ENCODE measurements at regions not wholly inside any gene's neighbourhood (a gene's known extent, or its start where the extent isn't known, plus 50 kb on each side); places are given as distances from the start of the nearest gene placed in this dataset.
"Not testable (repeated sequence)": the region's sequence is repeated elsewhere in the genome, so short reads cannot be mapped to it uniquely, and the experiment has no call there.

DNA sequence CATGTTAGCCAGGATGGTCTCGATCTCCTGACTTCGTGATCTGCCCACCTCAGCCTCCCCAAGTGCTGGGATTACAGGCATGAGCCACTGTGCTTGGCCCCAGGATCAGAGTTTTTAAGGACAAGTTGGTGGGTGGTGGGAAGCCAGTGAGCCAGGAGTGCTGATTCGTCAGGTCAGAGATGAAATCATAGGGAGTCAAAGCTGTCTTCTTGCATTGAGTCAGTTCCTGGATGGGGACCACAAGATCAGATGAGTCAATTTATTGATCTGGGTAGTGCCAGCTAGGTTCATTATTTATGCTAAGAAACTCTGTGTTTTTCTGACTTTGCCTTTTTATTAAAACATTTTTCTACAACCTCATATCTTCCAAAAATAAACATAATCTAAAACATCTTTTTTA lies 423.8 kb downstream of the ARL4A start:
- DNase-seq (ENCODE audit: insufficient read length, low spot score), result no peak

DNA sequence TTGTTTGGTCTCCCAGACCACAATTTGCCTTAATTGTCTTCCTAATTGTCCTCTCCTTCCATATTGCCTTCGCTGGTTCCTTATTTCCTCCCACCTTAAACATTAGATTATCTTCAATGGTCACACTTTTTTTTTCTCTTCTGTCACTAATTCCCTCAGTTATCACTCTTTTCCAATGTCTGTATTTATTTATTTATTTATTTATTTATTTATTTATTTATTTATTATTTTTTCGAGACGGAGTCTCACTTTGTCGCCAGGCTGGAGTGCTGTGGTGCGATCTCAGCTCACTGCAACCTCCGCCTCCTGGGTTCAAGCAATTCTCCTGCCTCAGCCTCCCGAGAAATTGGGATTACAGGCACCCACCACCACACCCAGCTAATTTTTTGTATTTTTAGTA lies 426.8 kb downstream of the ARL4A start:
- DNase-seq (ENCODE audit: insufficient read length, low spot score); FAIRE-seq: not testable (repeated sequence)

More for the DNA sequence above, 423.8 kb downstream of the ARL4A start:
- FAIRE-seq, result no peak

DNA sequence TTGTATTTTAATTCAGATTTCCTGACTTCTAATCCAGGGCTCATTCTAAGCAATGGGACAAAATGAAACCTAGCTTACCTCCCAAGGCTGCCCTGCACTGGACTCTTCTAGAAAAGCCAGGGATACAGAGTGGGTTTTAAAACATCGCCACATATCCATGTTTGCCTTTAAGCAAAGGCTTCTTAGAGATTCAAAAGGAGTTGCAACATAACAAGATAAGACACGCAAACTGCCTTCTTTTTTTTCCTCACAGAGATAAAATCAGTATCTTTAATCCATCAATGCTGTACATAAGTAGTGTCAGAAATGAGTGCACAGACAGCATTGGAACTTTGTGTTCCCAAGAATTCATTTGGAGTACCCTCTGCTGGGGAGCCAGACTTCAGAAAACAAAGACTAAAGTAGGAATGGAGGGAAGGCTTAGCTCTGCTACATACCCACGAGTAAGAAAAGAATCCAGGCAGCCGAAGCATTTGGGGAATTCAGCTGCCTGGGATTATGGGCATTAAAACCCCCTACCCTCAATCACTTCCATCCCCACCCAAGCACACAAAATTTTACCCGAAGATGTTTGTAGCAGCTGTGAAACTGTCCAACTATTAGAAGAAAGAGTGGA lies 427.8 kb downstream of the ARL4A start:
- FAIRE-seq (no peak), DNase-seq (ENCODE audit: insufficient read length, low spot score) (peak; percentile 23)

DNA sequence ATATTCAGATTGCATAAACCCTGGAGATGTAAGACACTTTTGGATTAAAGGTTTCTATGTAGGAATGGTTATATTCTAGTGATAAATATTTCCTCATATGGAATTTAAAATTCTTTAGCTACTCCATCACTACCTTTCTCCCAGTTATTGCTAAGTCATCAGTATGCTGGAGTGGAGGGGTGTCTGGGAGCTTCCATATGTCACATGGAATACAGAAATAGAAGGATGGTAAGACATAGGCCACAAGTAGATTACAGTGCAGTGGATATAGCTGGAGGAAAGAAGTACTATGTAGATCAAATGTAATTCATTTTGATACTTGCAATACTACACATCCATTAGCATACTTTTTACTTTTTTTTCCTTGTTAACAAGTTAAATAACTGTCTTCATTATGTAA lies 428.4 kb downstream of the ARL4A start:
- no peak for DNase-seq (ENCODE audit: insufficient read length, low spot score)
- FAIRE-seq, result no peak

DNA sequence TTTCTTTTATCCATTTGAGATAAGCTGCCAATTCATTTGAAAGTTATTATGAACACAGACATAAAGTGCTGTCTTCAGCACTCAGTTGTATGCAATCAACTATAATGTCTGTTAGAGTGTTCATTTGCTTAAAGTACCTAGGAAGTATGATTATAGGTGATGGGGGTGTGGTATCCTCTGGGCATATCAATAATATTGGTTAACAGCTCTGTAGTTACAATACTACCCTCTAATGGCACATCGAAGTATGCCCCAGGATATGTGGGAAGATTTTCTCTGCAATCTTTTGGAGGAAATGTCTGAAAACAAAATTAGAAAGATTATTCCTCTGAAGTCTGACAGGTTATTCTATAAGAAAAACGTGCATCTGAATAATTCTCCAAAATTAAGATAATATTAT lies 429.7 kb downstream of the ARL4A start:
- FAIRE-seq, result no peak
- peak; percentile 6 for DNase-seq (ENCODE audit: insufficient read length, low spot score)

DNA sequence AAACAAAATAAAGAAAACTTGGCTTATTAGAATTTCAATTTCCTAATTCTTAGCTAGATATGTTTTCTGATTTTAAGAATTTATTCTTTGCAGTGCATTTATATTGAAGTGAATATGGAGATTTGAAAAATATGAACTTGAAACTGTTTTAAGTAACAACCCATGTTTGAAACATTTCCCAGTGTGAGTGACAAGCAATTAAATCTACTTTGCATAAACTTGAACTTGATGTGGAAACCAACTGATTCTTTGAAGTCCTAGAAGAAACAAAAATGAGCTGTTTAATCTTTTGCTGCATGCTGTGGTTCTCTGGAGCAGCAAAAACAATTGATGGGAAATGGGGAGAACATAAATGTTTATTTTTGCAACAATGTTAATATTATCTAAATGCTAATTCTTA lies 430.2 kb downstream of the ARL4A start:
- DNase-seq (ENCODE audit: insufficient read length, low spot score) (no peak), FAIRE-seq (no peak)

DNA sequence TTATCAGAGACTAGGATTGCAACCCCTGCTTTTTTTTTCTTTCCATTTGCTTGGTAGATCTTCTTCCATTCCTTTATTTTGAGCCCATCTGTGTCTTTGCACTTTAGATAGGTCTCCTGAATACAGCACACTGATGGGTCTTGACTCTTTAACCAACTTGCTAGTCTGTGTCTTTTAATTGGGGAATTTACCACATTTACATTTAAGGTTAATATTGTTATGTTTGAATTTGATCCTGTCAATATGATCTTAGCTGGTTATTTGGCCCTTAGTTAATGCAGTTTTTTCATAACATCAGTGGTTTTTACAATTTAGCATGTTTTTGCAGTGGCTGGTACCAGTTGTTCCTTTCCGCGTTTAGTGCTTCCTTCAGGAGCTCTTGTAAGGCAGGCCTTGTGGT lies 437.2 kb downstream of the ARL4A start:
- DNase-seq (ENCODE audit: insufficient read length, low spot score); FAIRE-seq: not testable (repeated sequence)

DNA sequence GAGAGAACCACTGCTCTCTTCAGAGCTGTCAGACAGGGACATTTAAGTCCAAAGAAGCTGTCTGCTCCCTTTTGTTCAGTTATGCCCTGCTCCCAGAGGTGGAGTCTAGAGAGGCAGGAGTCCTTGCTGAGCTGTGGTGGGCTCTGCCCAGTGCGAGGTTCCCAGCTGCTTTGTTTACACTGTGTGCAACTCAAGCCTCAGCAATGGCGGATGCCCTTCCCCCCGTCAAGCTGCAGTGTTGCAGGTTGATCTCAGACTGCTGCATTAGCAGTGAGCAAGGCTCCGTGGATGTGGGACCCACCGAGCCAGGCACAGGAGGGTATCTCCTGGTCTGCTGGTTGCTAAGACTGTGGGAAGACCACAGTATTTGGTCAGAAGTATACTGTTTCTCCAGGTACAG lies 438.9 kb downstream of the ARL4A start:
- FAIRE-seq, result no peak

DNA sequence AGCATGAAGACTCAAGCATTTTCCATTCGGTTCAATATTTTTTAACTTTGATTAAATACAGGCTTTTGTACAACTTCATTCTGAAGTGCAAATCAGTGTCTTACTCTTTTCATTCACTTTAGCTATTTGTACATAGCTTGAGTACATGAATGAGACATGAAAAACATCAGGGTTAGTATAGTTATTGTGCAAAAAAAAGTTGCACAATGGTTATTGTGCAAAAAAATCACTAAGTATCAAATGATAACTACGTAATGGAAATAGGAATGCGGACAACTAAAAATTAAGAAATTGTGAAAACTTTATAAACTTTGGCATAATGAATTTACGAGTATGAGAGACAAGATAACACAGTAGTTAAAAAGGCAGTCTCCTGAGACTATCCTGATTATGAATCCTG lies 442.9 kb downstream of the ARL4A start:
- no peak for FAIRE-seq

More for the DNA sequence above, 438.9 kb downstream of the ARL4A start:
- no peak for DNase-seq (ENCODE audit: insufficient read length, low spot score)

DNA sequence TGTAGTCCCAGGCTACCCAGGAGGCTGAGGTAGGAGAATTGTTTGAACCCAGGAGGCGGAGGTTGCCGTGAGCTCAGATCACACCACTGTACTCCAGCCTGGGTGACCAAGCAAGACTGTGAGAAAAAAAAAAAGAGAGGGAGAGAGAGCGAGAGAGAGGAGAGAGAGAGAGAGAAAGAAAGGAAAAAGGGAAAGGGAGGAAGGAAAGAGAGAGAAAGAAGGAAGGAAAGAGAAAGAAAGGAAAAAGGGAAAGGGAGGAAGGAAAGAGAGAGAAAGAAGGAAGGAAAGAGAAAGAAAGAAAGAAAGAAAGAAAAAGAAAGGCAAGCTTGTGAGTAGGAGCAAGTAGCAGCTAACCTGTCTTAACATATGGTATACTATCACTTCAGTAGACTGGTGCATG lies 443.5 kb downstream of the ARL4A start:
- not testable (repeated sequence) for FAIRE-seq; DNase-seq (ENCODE audit: insufficient read length, low spot score)

More for the DNA sequence above, 442.9 kb downstream of the ARL4A start:
- DNase-seq (ENCODE audit: insufficient read length, low spot score), result no peak

DNA sequence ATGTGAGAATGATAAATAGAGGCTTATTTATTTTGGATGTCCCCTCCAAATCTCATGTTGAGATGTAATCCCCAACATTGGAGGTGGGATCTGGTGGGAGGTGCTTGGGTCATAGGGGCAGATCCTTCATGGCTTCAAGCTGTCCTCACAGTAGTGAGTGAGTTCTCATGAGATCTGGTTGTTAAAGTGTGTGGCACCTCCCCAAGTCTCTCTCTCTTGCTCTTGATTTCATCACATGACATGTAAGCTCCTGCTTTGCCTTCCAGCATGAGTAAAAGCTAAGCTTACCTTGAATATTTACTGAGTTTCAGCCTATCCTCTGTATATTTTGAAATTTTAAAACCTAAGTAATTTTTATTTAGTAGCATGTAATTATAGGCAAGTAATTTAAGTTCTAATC lies 444.9 kb downstream of the ARL4A start:
- no peak for FAIRE-seq
- no peak for DNase-seq (ENCODE audit: insufficient read length, low spot score)

DNA sequence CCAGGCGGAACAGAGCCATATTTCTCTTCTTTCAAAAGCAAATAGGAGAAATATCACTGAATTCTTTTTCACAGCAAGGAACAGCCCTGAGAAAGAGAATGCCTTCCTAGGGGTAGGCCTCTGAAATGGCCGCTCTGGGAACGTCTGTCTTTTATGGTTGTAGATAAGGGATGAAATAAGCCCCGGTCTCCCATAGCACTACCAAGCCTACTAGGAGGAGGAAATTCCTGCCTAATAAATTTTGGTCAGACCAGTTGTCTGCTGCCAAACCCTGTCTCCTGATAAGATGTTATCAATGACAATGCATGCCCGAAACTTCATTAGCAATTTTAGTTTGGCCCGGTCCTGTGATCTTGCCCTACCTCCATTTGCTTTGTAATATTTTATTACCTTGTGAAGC lies 448.9 kb downstream of the ARL4A start:
- FAIRE-seq; DNase-seq (ENCODE audit: insufficient read length, low spot score): not testable (repeated sequence)

DNA sequence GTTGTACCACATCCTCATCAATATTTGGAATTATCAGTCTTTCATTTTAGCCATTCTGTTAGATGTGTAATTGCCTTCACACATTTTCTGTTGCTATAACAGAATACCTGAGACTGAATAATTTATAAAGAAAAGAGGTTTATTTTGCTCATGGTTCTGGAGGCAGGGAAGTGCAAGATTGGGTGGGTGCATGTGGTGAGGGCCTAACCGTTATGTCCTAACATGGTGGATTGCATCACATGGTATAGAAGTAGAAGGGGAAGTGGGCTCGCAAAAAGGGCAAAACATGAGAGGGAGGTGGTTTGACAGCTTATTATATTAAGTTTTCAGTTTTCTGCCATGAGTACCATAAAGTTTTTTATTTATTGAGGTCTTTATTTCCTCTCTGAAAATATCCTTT lies 452.0 kb downstream of the ARL4A start:
- no peak for FAIRE-seq

DNA sequence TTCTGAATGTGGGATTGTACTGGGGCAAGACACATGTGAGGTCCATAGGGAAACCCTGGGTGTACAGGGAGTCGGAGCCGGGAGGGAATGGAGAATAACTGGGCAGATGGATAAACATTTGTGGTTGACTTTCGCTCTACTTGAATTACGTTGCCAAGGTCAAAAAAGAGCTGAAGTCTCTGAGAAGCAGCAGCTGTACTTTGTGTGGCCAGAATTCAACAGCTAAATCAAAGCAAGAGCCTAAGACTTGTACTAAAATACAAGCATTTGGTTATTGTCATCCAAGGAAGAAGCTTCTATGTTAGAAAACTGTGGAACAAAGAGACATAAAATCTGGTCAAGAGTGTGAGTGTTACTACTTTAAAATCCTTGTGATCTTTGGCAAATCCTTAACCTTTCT lies 457.2 kb downstream of the ARL4A start:
- FAIRE-seq (no peak), DNase-seq (ENCODE audit: insufficient read length, low spot score) (no peak)

More for the DNA sequence above, 452.0 kb downstream of the ARL4A start:
- no peak for DNase-seq (ENCODE audit: insufficient read length, low spot score)

DNA sequence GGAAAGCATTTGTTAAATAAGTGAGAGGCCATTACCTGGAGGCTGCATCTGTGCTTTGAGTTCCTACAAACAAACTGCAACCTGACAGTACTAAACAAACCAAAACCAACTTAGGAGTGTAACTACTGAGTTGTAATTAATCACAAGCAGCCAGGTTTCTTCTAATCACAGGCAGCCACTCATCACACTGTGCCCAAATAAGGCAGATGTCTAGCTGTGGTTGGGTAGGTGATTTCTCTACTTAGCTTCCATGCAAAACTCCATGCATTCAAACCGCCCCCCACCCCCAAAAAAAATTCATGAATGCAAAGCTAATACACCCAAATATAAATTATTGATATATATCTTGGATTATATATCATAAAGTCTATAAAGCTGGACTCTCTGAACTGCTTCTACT lies 461.1 kb downstream of the ARL4A start:
- no peak for DNase-seq (ENCODE audit: insufficient read length, low spot score)
- FAIRE-seq, result no peak

DNA sequence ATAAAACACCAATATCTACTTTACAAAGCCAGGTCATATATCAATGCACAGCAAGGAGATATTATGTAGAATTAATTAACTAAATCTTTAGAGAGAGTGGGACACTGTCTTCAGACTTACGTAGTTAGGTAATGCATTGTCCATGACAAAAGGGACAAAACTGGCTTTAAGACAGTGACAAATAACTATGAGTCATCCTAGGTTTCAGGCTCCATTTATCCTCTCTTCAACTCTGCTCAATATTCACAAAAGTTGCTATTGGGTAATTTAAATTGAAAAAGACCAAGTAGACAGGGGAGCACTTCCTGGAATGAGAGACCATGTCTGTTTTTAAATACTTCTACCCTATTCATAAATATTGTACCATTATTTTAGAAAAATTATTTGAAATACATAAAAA lies 464.5 kb downstream of the ARL4A start:
- no peak for DNase-seq (ENCODE audit: insufficient read length, low spot score)

DNA sequence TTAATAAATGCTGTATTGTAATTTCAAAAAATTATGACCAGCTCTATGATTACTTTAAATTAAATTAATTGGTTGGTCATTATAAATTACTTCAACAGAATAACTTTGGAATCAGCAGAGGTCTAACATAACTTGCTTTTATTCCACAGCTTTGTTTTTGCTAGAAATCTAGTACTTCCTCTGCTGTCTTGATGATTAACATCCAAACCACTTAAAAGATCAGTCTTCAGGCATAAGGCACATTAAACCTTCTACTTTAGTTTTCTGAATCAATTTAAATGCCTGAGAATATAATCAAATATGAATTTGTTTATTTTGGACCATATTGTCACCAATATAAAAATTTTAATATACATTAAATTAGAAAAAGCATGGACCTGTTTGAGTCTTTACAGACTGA lies 465.3 kb downstream of the ARL4A start:
- DNase-seq (ENCODE audit: insufficient read length, low spot score), result no peak
- no peak for FAIRE-seq

More for the DNA sequence above, 464.5 kb downstream of the ARL4A start:
- FAIRE-seq, result no peak

DNA sequence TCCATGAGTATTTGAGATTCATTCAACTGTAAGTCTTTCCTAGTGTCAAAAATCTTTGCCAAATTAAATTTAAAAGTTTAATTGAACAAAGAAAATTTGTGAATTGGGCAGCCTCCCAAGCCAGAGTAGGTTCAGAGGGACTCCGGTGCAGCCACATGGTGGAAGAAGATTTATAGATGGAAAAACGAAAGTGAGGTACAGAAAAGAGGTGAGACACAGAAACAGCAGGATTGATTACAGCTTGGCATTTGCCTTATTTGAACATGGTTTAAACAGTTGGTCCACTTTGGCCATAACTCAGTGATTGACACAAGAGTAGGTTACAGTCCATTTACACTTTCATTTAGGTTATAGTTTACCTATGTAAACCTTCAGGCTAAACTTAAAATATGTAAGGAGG lies 465.8 kb downstream of the ARL4A start:
- no peak for FAIRE-seq
- DNase-seq (ENCODE audit: insufficient read length, low spot score), result no peak

DNA sequence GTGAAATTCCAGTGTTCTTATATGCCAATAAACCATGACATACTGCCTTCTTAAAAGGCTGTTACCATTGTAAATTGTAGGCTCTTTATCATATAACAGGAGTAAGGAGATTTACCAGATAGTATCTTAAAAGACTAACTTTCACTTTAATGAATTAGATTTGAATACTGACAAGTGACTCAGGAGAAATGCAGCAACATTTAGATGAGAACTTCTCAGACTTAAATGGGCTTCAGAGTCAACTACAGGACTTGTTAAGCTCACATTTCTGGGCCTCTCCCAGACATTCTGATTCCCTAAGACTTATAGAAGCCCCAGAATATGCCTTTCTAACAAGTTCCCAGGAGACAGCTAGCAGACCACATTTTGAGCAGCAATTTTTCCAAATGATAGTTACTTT lies 466.3 kb downstream of the ARL4A start:
- DNase-seq (ENCODE audit: insufficient read length, low spot score) (no peak), FAIRE-seq (no peak)

DNA sequence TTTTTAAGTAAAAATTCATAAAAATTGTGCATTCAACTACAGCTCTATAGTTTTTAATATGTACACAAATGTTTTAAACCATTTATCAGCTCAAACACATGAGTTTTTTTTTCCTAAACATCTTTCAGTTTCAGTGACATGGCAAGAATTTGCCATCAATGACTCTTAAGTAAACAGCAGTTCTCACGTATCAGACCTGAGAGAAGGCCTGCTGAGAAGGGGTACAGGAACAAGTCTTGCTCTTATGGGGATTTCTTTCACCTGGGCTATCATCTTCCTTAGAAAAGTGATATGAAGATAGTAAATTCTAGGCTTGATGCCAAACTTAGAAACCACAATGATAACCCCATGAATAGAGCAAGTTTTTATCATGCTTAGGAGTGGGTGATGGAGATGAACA lies 467.8 kb downstream of the ARL4A start:
- no peak for DNase-seq (ENCODE audit: insufficient read length, low spot score)
- FAIRE-seq, result no peak

DNA sequence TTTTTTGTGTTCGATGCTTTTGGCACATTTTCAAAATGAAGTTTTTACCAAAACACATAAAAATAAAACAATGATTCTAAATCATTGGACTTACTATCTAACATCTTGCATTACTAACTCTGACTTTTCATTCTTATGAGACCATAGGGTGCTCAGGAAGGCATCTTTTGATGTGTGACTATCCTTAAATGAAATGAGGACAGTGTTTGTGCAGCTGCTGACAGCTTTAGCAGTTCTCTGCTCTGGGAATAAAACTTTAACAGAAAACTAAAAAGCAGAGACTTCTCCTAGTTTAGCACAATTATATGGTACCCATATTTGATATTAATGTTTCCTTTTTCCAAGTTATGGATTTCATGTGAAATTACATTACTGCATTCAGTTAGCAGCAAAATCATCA lies 471.6 kb downstream of the ARL4A start:
- no peak for FAIRE-seq

DNA sequence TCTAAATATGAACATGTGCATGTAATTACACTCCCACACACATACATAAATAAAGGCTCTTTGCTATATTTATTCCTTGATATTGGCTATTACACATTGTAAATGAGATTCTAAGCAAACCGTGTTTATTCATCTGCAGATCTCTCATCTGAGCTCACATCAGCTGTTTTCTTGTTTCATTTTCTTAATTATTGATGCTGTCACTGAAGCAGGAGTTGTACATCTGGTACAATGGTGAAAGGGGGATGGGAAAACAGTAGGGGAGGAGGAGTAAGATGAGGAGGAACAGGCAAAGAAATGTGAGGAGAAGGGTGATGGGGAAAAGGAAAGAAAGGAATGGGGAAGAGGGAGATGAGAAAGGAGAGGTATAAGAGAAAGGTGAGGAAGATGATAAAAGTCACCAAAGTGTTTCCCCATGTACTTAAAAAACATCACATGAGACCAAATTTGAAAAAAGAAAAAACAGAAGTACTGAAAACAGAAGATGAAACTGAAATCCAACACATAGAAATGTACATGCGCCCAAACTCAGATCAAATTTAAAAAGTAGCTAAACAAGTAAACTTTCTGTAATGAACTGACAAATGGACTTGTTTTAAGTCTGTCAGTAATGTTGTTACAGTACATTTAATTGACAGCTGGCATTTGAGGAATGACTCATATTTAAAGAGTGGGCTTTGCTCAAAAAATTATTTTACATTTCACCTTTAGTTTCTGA lies 472.2 kb downstream of the ARL4A start:
- FAIRE-seq, result no peak
- DNase-seq (ENCODE audit: insufficient read length, low spot score), result no peak

More for the DNA sequence above, 471.6 kb downstream of the ARL4A start:
- DNase-seq (ENCODE audit: insufficient read length, low spot score), result no peak

Data from HTR-8/SVneo (cell line).